ENCODE measurements at regions not wholly inside any gene's neighbourhood (a gene's known extent, or its start where the extent isn't known, plus 50 kb on each side); places are given as distances from the start of the nearest gene placed in this dataset.

GRCh38 chr1:41980827-41981653 is 62.3 kb upstream of the HIVEP3 start (continued):
- TF ChIP-seq PBX3 (IDR thresholded peaks at IDR 0.05) (no peak), FOXM1 (IDR thresholded peaks at IDR 0.05; ENCODE audit: low read depth) (no peak), RAD21 (IDR thresholded peaks at IDR 0.05; ENCODE audit: low read length) (no peak), GABPA (IDR thresholded peaks at IDR 0.05; ENCODE audit: low read depth) (no peak), TEAD4 (IDR thresholded peaks at IDR 0.05; ENCODE audit: borderline replicate concordance, insufficient read depth) (no peak), ELF1 (IDR thresholded peaks at IDR 0.05) (no peak), FOXJ3 (CRISPR knock-in tag; IDR thresholded peaks at IDR 0.05) (no peak)
- TF ChIP-seq, protein P1, sequence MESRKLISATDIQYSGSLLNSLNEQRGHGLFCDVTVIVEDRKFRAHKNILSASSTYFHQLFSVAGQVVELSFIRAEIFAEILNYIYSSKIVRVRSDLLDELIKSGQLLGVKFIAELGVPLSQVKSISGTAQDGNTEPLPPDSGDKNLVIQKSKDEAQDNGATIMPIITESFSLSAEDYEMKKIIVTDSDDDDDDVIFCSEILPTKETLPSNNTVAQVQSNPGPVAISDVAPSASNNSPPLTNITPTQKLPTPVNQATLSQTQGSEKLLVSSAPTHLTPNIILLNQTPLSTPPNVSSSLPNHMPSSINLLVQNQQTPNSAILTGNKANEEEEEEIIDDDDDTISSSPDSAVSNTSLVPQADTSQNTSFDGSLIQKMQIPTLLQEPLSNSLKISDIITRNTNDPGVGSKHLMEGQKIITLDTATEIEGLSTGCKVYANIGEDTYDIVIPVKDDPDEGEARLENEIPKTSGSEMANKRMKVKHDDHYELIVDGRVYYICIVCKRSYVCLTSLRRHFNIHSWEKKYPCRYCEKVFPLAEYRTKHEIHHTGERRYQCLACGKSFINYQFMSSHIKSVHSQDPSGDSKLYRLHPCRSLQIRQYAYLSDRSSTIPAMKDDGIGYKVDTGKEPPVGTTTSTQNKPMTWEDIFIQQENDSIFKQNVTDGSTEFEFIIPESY (IDR thresholded peaks at IDR 0.05; ENCODE audit: borderline replicate concordance, low read depth) = no peak

- no peak for DNase-seq
- H3K4me2 ChIP-seq = no peak overlapping the region
- no peak overlapping the region for H2AFZ ChIP-seq (ENCODE audit: low read depth)
- H4K20me1 ChIP-seq (ENCODE audit: insufficient read depth) = no peaks in the 10 kb centered on the region
- H3K79me2 ChIP-seq (ENCODE audit: insufficient read depth) = no peaks in the 10 kb centered on the region
- no peaks in the 10 kb centered on the region for H3K9me2 ChIP-seq
- H3K36me3 ChIP-seq (replicated peaks in 1 of 2; ENCODE audit: control insufficient read depth in 1 of 2, insufficient read depth in 2 of 2, low read length in 1 of 2) = no peaks in the 10 kb centered on the region
- no peaks in the 10 kb centered on the region for H3K27me3 ChIP-seq (ENCODE audit: insufficient read depth)
- WGBS (ENCODE audit: low lambda C conversion rate) = 92% methylated on average over 3 of the region's 4 CpGs
- no peak overlapping the region for H3K4me3 ChIP-seq (ENCODE audit: low read depth in 2 of 2, low read length in 1 of 2)
- CTCF ChIA-PET = no interaction called here
- H3K4me1 ChIP-seq (ENCODE audit: control insufficient read depth in 1 of 2, insufficient read depth in 2 of 2, low read depth in 1 of 2, low read length in 1 of 2) = peaks cover 0 to 24% of the 10 kb centered on the region in 2 experiments; a peak in 2 of 4 replicates
- H3K27ac ChIP-seq (ENCODE audit: low read depth in 2 of 2, low read length in 1 of 2) = no peak overlapping the region
- TF ChIP-seq YY1 (IDR thresholded peaks at IDR 0.05; ENCODE audit: low read depth) (no peak), TCF12 (IDR thresholded peaks at IDR 0.05) (no peak), NRF1 (IDR thresholded peaks at IDR 0.05; ENCODE audit: low read depth, low read length) (no peak), TAF1 (IDR thresholded peaks at IDR 0.05; ENCODE audit: borderline replicate concordance, low read depth, low read length) (no peak), FOXM1 (IDR thresholded peaks at IDR 0.05; ENCODE audit: low read depth) (no peak), GABPA (IDR thresholded peaks at IDR 0.05; ENCODE audit: low read depth) (no peak), TEAD4 (IDR thresholded peaks at IDR 0.05; ENCODE audit: borderline replicate concordance, insufficient read depth) (no peak), GATA2 (CRISPR knock-in tag; IDR thresholded peaks at IDR 0.05) (no peak), USF2 (IDR thresholded peaks at IDR 0.05; ENCODE audit: borderline replicate concordance, low read depth, low read length) (no peak)
- no peak overlapping the region for H3K9ac ChIP-seq
- H3F3A ChIP-seq (replicated peaks; ENCODE audit: insufficient read depth) = no peaks in the 10 kb centered on the region
- H3K9me3 ChIP-seq = no peaks in the 10 kb centered on the region
- POLR2A ChIA-PET = no interaction called here
Observed at GRCh38 chr1:41978986-41979385, 60.3 kb upstream of the HIVEP3 start.
